ENCODE measurements at regions not wholly inside any gene's neighbourhood (a gene's known extent, or its start where the extent isn't known, plus 50 kb on each side); places are given as distances from the start of the nearest gene placed in this dataset.

GRCh38 chr15:100714749-100715342, 112.5 kb downstream of the ASB7 start:
- Histone ChIP-seq H3K36me3 (ENCODE audit: control insufficient read depth, insufficient read depth, low read length) (no peaks in the 10 kb centered on the region), H4K20me1 (replicated peaks; ENCODE audit: control insufficient read depth, insufficient read depth, low read length) (0 out of 2 replicates have a peak, but pooled peaks cover 4% of the 10 kb centered on the region), H3K9me3 (replicated peaks; ENCODE audit: control insufficient read depth, insufficient read depth, low read depth, low read length) (no peaks in the 10 kb centered on the region), H3K9ac (ENCODE audit: insufficient read depth in 1 of 2, low read depth in 2 of 2, low read length in 2 of 2) (no peak overlapping the region; a peak in 1 of 4 replicates), H3K27me3 (ENCODE audit: control insufficient read depth in 2 of 2, insufficient read depth in 2 of 2, low read length in 2 of 2) (peaks cover 4 to 37% of the 10 kb centered on the region in 2 experiments; a peak in 3 of 5 replicates), H3K4me2 (ENCODE audit: insufficient read depth, low read length) (no peak overlapping the region), H3K27ac (ENCODE audit: extremely low read depth, low read depth, low read length) (no peak overlapping the region), H3K9me1 (ENCODE audit: control insufficient read depth, insufficient read depth, low read length) (no peaks in the 10 kb centered on the region), H2AFZ (ENCODE audit: low read depth, low read length) (no peak overlapping the region), H3K4me3 (no peak overlapping the region), H3K4me1 (replicated peaks in 1 of 2; ENCODE audit: control insufficient read depth in 2 of 2, insufficient read depth in 2 of 2, low read length in 2 of 2) (no peaks in the 10 kb centered on the region), H3K79me2 (ENCODE audit: control insufficient read depth, insufficient read depth, low read length) (no peaks in the 10 kb centered on the region)
- BruUV-seq (replicated peaks) = no TSS peak
- ChIA-PET CTCF (ENCODE audit: low intra/inter-chr PET ratio) (no interaction called here), POLR2A (interaction anchor here (0.6 to 1.6 kb wide), 4 partner anchors 10 to 904 kb away, joined by 3 read pairs; no protein-coding TSS in a partner anchor)
- TF ChIP-seq ZNF444 (CRISPR knock-in tag; IDR thresholded peaks at IDR 0.05) (no peak), RBBP5 (IDR thresholded peaks at IDR 0.05; ENCODE audit: borderline replicate concordance, insufficient read depth, low read length, poor library complexity, severe bottlenecking) (no peak), XRCC4 (IDR thresholded peaks at IDR 0.05; ENCODE audit: extremely low read depth, insufficient read depth, insufficient read length) (no peak), NFATC3 (IDR thresholded peaks at IDR 0.05) (no peak), PRPF4 (IDR thresholded peaks at IDR 0.05; ENCODE audit: insufficient read depth, low read depth, low read length, poor library complexity, severe bottlenecking) (no peak), RAD51 (IDR thresholded peaks at IDR 0.05; ENCODE audit: borderline replicate concordance, low read depth) (no peak), TBL1XR1 (IDR thresholded peaks at IDR 0.05; ENCODE audit: low read length in 2 of 2) (no peak)
- FAIRE-seq (no peak), ATAC-seq (no peak), DNase-seq (ENCODE audit: extremely low read depth in 1 of 4, low spot score in 3 of 4) (no peak)
- 2% methylated on average over 12 of the region's 14 CpGs for WGBS (ENCODE audit: insufficient coverage, low coverage, missing lambda C conversion rate)
- intact Hi-C loops (cut with micrococcal nuclease) = no loop called here
- in situ Hi-C loops (cut with MboI) = no loop called here

Data from K562 (cell line).